ENCODE measurements at regions not wholly inside any gene's neighbourhood (a gene's known extent, or its start where the extent isn't known, plus 50 kb on each side); places are given as distances from the start of the nearest gene placed in this dataset.

DNA sequence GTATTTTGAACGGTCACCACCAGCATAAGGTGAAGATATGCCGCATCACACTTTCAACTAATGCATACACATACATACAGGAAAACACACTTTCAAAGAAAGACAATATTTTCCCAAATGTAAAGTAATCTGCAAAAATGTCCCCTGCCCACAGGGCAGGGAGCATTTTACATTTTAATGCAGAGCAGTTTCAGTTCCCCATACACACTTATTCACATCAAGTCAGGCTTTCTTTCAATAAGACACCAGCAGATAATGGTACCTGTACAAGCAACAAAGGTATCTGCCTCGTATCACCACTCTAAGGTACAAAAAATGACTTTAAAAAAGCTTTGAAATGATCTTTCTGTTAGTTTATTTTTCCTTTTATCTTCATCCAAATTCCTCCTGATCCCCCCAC lies 247.1 kb upstream of the CCNG1 start (continued):
- TF ChIP-seq, protein P1, sequence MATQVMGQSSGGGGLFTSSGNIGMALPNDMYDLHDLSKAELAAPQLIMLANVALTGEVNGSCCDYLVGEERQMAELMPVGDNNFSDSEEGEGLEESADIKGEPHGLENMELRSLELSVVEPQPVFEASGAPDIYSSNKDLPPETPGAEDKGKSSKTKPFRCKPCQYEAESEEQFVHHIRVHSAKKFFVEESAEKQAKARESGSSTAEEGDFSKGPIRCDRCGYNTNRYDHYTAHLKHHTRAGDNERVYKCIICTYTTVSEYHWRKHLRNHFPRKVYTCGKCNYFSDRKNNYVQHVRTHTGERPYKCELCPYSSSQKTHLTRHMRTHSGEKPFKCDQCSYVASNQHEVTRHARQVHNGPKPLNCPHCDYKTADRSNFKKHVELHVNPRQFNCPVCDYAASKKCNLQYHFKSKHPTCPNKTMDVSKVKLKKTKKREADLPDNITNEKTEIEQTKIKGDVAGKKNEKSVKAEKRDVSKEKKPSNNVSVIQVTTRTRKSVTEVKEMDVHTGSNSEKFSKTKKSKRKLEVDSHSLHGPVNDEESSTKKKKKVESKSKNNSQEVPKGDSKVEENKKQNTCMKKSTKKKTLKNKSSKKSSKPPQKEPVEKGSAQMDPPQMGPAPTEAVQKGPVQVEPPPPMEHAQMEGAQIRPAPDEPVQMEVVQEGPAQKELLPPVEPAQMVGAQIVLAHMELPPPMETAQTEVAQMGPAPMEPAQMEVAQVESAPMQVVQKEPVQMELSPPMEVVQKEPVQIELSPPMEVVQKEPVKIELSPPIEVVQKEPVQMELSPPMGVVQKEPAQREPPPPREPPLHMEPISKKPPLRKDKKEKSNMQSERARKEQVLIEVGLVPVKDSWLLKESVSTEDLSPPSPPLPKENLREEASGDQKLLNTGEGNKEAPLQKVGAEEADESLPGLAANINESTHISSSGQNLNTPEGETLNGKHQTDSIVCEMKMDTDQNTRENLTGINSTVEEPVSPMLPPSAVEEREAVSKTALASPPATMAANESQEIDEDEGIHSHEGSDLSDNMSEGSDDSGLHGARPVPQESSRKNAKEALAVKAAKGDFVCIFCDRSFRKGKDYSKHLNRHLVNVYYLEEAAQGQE (IDR thresholded peaks at IDR 0.05; ENCODE audit: low read depth, low read length): no peak
- no peak for TF ChIP-seq FOXJ3 (CRISPR knock-in tag; IDR thresholded peaks at IDR 0.05)

DNA sequence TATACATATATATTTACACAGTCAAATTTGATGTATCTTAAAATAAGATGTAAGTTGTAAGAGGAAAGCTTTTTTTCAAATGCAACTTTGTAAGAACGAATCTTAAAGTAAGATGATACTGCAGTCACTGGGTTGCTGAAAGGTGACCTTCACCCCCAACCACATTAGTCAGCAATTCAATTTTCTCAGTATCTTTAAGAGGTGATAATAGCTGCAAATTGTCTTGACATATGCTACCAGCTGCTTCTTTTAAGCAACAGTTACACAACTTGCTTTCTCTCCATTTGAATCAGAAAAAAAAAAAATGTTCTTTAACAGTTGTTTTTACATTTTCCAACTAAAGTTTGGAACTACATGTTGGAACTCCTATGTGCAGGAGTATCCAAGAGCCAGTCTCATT lies 246.6 kb upstream of the CCNG1 start:
- 5% methylated on average over 1 of the region's 1 CpG for WGBS (ENCODE audit: low lambda C conversion rate)
- no peaks in the 10 kb centered on the region for H4K20me1 ChIP-seq (ENCODE audit: insufficient read depth)

GRCh38 chr5:163193886-163194285 lies 243.5 kb upstream of the CCNG1 start:
- no peak overlapping the region for H3K9ac ChIP-seq
- H4K20me1 ChIP-seq (ENCODE audit: insufficient read depth): no peaks in the 10 kb centered on the region
- DNase-seq: no peak
- H3K36me3 ChIP-seq (replicated peaks in 1 of 2; ENCODE audit: control insufficient read depth in 1 of 2, insufficient read depth in 2 of 2, low read length in 1 of 2): no peaks in the 10 kb centered on the region
- H3K4me1 ChIP-seq (ENCODE audit: control insufficient read depth in 1 of 2, insufficient read depth in 2 of 2, low read depth in 1 of 2, low read length in 1 of 2): no peaks in the 10 kb centered on the region
- no peak for TF ChIP-seq FOSL2 (IDR thresholded peaks at IDR 0.05; ENCODE audit: borderline replicate concordance, low read depth)
- no peak for TF ChIP-seq RCOR1 (IDR thresholded peaks at IDR 0.05; ENCODE audit: low read length)
- TF ChIP-seq GABPA (IDR thresholded peaks at IDR 0.05; ENCODE audit: low read depth): no peak
- no peak for TF ChIP-seq RFX5 (IDR thresholded peaks at IDR 0.05; ENCODE audit: low read length)
- no peak for TF ChIP-seq RXRA (IDR thresholded peaks at IDR 0.05; ENCODE audit: borderline replicate concordance, low read depth)
- TF ChIP-seq, protein P2, sequence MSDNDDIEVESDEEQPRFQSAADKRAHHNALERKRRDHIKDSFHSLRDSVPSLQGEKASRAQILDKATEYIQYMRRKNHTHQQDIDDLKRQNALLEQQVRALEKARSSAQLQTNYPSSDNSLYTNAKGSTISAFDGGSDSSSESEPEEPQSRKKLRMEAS (IDR thresholded peaks at IDR 0.05; ENCODE audit: low read depth): no peak
- TF ChIP-seq NRF1 (IDR thresholded peaks at IDR 0.05; ENCODE audit: low read depth, low read length): no peak
- TF ChIP-seq, protein P1 (IDR thresholded peaks at IDR 0.05; ENCODE audit: low read depth, low read length): no peak
- TF ChIP-seq SIN3A (IDR thresholded peaks at IDR 0.05; ENCODE audit: borderline replicate concordance, low read depth, low read length): no peak
- H3K9me3 ChIP-seq: no peaks in the 10 kb centered on the region
- no peaks in the 10 kb centered on the region for H3K79me2 ChIP-seq (ENCODE audit: insufficient read depth)
- H2AFZ ChIP-seq (ENCODE audit: low read depth): no peak overlapping the region
- H3K27ac ChIP-seq (ENCODE audit: low read depth in 2 of 2, low read length in 1 of 2): no peak overlapping the region
- H3K4me2 ChIP-seq: no peak overlapping the region
- H3K27me3 ChIP-seq (ENCODE audit: insufficient read depth): no peaks in the 10 kb centered on the region
- 12% methylated on average over 7 of the region's 7 CpGs for WGBS (ENCODE audit: low lambda C conversion rate)
- ChIA-PET CTCF (no interaction called here), POLR2A (no interaction called here)
- no peak overlapping the region for H3K4me3 ChIP-seq (ENCODE audit: low read depth in 2 of 2, low read length in 1 of 2)
- H3K9me2 ChIP-seq: no peaks in the 10 kb centered on the region
- no peaks in the 10 kb centered on the region for H3F3A ChIP-seq (replicated peaks; ENCODE audit: insufficient read depth)

More for the DNA sequence above, 246.6 kb upstream of the CCNG1 start:
- Histone ChIP-seq H3K27ac (ENCODE audit: low read depth in 2 of 2, low read length in 1 of 2) (no peak overlapping the region), H3K9me3 (no peaks in the 10 kb centered on the region), H3K27me3 (ENCODE audit: insufficient read depth) (no peaks in the 10 kb centered on the region), H3F3A (replicated peaks; ENCODE audit: insufficient read depth) (no peaks in the 10 kb centered on the region), H3K4me2 (no peak overlapping the region), H3K9ac (no peak overlapping the region), H3K9me2 (no peaks in the 10 kb centered on the region), H3K4me1 (ENCODE audit: control insufficient read depth in 1 of 2, insufficient read depth in 2 of 2, low read depth in 1 of 2, low read length in 1 of 2) (no peaks in the 10 kb centered on the region), H3K4me3 (ENCODE audit: low read depth in 2 of 2, low read length in 1 of 2) (no peak overlapping the region), H2AFZ (ENCODE audit: low read depth) (no peak overlapping the region), H3K36me3 (replicated peaks in 1 of 2; ENCODE audit: control insufficient read depth in 1 of 2, insufficient read depth in 2 of 2, low read length in 1 of 2) (no peaks in the 10 kb centered on the region), H3K79me2 (ENCODE audit: insufficient read depth) (no peaks in the 10 kb centered on the region)
- DNase-seq: no peak
- POLR2A ChIA-PET: no interaction called here
- CTCF ChIA-PET: no interaction called here
- TF ChIP-seq, protein P2 (IDR thresholded peaks at IDR 0.05; ENCODE audit: low read depth): no peak
- no peak for TF ChIP-seq NFIC (IDR thresholded peaks at IDR 0.05; ENCODE audit: borderline replicate concordance)
- TF ChIP-seq TAF1 (IDR thresholded peaks at IDR 0.05; ENCODE audit: borderline replicate concordance, low read depth, low read length): no peak
- TF ChIP-seq SMC3 (IDR thresholded peaks at IDR 0.05; ENCODE audit: low read depth, low read length): no peak
- TF ChIP-seq POLR2AphosphoS5 (IDR thresholded peaks at IDR 0.05; ENCODE audit: low read depth, low read length): no peak
- no peak for TF ChIP-seq NRF1 (IDR thresholded peaks at IDR 0.05; ENCODE audit: low read depth, low read length)

All from SK-N-SH (cell line).